Esophagus squamous epithelium (tissue), 4 donors: ENCODE measurements at regions not wholly inside any gene's neighbourhood (a gene's known extent, or its start where the extent isn't known, plus 50 kb on each side); places are given as distances from the start of the nearest gene placed in this dataset.

Experiments
- POLR2A ChIP-seq, 4 donors: fragments of 450-650 bp; IDR thresholded peaks; one replicate each; pipeline ENCODE4 v1.6.1; 2017; ENCODE audit warnings: antibody characterized with exemption in 4 of 4, mild to moderate bottlenecking in 4 of 4, moderate library complexity in 3 of 4
- TF ChIP-seq, protein P1 (sequence below), 6 experiments: fragments of 450-650 bp in 4 of 6; fragments of 200-600 bp in 2 of 6; sonication (generic) in 2 of 6; IDR thresholded peaks; one replicate each; pipeline ENCODE4 v1.5.1; 2016 to 2019; ENCODE audit warnings: antibody characterized with exemption in 6 of 6, mild to moderate bottlenecking in 4 of 6, moderate library complexity in 4 of 6

GRCh38 chr3:154614078-154614477 is 184.1 kb upstream of the GPR149 start:
- TF ChIP-seq, protein P1, sequence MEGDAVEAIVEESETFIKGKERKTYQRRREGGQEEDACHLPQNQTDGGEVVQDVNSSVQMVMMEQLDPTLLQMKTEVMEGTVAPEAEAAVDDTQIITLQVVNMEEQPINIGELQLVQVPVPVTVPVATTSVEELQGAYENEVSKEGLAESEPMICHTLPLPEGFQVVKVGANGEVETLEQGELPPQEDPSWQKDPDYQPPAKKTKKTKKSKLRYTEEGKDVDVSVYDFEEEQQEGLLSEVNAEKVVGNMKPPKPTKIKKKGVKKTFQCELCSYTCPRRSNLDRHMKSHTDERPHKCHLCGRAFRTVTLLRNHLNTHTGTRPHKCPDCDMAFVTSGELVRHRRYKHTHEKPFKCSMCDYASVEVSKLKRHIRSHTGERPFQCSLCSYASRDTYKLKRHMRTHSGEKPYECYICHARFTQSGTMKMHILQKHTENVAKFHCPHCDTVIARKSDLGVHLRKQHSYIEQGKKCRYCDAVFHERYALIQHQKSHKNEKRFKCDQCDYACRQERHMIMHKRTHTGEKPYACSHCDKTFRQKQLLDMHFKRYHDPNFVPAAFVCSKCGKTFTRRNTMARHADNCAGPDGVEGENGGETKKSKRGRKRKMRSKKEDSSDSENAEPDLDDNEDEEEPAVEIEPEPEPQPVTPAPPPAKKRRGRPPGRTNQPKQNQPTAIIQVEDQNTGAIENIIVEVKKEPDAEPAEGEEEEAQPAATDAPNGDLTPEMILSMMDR (IDR thresholded peaks at IDR 0.05), result no peak
- no peak for TF ChIP-seq POLR2A (IDR thresholded peaks at IDR 0.05)
